ENCODE measurements at regions not wholly inside any gene's neighbourhood (a gene's known extent, or its start where the extent isn't known, plus 50 kb on each side); places are given as distances from the start of the nearest gene placed in this dataset.

DNA sequence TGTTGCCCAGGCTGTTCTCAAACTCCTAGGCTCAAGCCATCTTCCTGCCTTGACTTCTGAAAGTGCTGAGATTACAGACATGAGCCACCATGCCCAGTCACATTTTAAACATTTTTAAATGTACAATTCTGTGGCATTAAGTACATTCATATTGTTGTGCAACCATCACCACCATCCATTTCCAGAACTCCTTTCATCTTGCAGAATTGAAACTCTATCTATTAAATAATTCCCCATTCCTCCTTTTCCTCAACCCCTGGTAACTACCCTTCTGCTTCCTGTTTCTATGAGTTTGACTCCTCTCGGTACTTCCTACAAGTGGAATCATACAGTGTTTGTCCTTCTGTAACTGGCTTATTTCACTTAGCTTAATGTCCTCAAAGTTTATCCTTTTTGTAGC lies 103.8 kb upstream of the NAA20 start:
- H3K27ac ChIP-seq = no peak overlapping the region
- 74 to 83% (median 83%) methylated on average over 1 of the region's 1 CpG for WGBS, 4 donors

DNA sequence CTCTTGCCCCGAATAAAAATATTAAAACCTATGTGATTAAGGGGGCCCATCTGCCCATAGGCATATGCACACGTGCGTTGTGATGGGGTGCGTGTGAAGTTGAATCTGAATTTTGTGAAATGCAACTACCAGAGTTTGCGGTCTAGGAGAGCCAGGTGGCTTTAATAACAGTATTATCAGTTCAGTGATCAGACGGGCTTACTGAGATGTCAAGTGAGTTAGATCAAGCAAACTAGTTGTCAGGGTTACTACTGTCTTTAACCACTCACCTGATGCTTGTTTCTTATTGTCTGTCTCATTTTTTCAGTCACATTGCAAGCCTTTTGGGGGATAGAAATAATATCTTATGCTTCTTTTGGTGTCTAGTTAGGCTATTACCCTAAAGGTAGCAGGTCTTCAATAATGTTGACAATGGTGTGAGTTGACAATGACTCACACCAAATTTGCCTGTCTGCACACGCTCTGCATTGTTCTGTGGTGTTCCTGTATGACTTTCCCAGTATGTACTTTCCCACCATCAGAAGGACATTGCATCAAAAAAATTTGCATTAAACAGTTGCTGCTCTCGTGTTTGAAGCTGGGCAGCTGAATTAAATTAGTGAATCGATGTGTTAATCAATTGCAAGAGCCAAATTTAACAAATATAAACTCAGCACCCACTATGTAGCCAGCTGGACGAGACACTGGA lies 103.1 kb upstream of the NAA20 start:
- H3K9me3 ChIP-seq (replicated peaks in 1 of 3) = no peaks in the 10 kb centered on the region
- WGBS, 4 donors = 91 to 97% (median 92%) methylated on average over 10 of the region's 10 CpGs
- intact Hi-C loops (cut with DNase I) = no loop called here
- TF ChIP-seq, protein P1, sequence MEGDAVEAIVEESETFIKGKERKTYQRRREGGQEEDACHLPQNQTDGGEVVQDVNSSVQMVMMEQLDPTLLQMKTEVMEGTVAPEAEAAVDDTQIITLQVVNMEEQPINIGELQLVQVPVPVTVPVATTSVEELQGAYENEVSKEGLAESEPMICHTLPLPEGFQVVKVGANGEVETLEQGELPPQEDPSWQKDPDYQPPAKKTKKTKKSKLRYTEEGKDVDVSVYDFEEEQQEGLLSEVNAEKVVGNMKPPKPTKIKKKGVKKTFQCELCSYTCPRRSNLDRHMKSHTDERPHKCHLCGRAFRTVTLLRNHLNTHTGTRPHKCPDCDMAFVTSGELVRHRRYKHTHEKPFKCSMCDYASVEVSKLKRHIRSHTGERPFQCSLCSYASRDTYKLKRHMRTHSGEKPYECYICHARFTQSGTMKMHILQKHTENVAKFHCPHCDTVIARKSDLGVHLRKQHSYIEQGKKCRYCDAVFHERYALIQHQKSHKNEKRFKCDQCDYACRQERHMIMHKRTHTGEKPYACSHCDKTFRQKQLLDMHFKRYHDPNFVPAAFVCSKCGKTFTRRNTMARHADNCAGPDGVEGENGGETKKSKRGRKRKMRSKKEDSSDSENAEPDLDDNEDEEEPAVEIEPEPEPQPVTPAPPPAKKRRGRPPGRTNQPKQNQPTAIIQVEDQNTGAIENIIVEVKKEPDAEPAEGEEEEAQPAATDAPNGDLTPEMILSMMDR (IDR thresholded peaks at IDR 0.05) = no peak
- no peak for TF ChIP-seq POLR2A (IDR thresholded peaks at IDR 0.05)
- no peaks in the 10 kb centered on the region for H3K27me3 ChIP-seq
- no peaks in the 10 kb centered on the region for H3K36me3 ChIP-seq (replicated peaks in 1 of 2)
- peak overlapping the region in 1 of 5 donors; percentile 85 for H3K27ac ChIP-seq
- DNase-seq = no peak
- H3K4me1 ChIP-seq (replicated peaks in 1 of 2) = peaks cover 9 to 14% of the 10 kb centered on the region in 2 donors
- no peak overlapping the region for H3K4me3 ChIP-seq

More for the DNA sequence above, 103.8 kb upstream of the NAA20 start:
- DNase-seq = no peak
- Histone ChIP-seq H3K4me1 (replicated peaks in 1 of 2) (peaks cover 6 to 8% of the 10 kb centered on the region in 2 donors), H3K9me3 (replicated peaks in 1 of 3) (no peaks in the 10 kb centered on the region), H3K4me3 (no peak overlapping the region), H3K36me3 (replicated peaks in 1 of 2) (no peaks in the 10 kb centered on the region), H3K27me3 (no peaks in the 10 kb centered on the region)
- TF ChIP-seq, protein P1 (IDR thresholded peaks at IDR 0.05) = no peak
- no peak for TF ChIP-seq POLR2A (IDR thresholded peaks at IDR 0.05)
- intact Hi-C loops (cut with DNase I) = no loop called here

DNA sequence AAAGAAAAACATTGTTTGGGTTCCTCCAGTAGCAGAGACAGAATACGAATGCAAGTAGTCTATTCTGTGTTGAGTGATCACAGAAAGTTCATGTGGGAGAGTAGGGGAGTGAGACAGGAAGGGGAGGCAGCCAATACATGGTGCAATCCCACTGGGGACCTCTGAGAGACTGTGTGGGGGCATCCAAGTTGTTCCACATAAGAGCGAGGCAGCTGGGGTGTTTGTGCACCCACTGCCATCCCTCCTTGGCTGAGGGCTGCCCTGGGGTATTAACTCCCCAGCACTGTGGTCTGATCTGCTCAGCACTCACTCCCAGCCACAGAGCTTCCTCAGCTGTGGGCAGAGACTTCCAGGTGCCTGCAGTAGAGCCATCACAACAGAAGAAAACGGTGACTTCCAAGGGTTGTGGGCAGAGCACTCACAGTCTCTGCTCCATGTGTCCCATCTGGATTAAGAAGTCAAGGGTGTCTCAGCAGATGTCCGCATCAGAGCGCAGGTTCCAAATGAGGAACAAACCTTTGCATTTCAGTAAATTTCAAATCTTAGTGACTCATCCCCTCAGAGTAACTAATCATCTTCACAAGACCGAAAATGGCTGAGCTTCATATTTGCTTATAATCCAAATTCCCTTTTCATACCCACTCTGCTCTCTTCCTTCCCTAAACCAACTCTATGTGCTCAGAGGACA lies 101.9 kb upstream of the NAA20 start:
- Histone ChIP-seq H3K36me3 (replicated peaks in 1 of 2) (no peaks in the 10 kb centered on the region), H3K4me1 (replicated peaks in 1 of 2) (peaks cover 9 to 15% of the 10 kb centered on the region in 2 donors), H3K27ac (peak overlapping the region; percentile 3 to 85 (median 30)), H3K9me3 (replicated peaks in 1 of 3) (no peaks in the 10 kb centered on the region), H3K27me3 (no peaks in the 10 kb centered on the region), H3K4me3 (no peak overlapping the region)
- DNase-seq = peak in 1 of 7 donors; percentile 32
- intact Hi-C loops (cut with DNase I) = no loop called here
- 66 to 75% (median 71%) methylated on average over 5 to 6 of the region's 6 CpGs for WGBS, 4 donors
- TF ChIP-seq, protein P1 (IDR thresholded peaks at IDR 0.05) = no peak
- TF ChIP-seq POLR2A (IDR thresholded peaks at IDR 0.05) = no peak

DNA sequence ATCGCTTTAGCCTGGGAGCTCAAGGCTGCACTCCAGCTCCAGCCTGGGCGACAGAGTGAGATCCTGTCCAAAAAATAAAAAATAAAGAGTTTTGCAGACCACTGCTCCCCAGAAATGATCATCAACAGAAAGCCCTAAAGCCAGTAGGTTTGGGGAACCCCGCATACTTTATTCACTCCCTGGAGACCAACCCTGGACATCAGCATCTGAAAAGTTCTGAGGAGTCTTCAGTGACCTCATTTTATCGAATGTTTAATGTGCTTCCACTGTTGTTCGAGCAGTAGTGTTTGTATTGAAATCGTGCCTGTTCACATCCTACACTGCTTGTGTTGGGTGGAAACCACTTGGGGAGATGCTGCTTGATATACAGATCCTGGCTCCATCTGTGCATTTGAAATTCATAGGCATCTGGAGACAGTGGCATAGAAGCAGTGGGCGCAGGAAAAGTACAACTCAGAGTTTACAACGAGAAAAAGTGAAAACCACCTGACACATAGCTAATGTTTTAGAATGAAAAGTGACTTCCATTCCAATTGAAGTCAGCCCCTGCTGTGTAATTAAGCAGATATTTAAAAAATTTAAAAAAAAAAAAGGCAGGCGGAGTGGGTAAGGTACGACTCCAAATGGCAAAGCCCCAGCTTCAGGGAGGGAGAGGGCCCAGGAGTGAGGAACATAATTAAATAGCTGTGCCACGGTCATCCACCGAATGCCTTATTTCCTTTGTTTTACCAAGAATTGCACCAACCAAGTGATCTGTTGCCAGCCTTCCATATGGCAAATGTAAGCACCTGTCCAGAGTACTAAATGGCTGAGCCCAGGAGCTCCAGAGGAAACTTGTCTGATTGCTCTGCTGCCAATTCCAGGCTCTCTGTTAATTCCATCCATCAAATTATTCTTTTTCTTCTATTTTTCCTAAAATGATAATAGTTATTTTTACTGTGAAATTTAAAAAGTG lies 100.4 kb upstream of the NAA20 start:
- no peaks in the 10 kb centered on the region for H3K27me3 ChIP-seq
- no peak for DNase-seq
- 88 to 90% (median 89%) methylated on average over 12 of the region's 12 CpGs for WGBS, 4 donors
- intact Hi-C loops (cut with DNase I) = no loop called here
- no peaks in the 10 kb centered on the region for H3K9me3 ChIP-seq (replicated peaks in 1 of 3)
- H3K36me3 ChIP-seq (replicated peaks in 1 of 2) = no peaks in the 10 kb centered on the region
- TF ChIP-seq, protein P1 (IDR thresholded peaks at IDR 0.05) = no peak
- TF ChIP-seq POLR2A (IDR thresholded peaks at IDR 0.05) = no peak
- H3K27ac ChIP-seq = peak overlapping the region in 1 of 5 donors; percentile 85
- H3K4me3 ChIP-seq = no peak overlapping the region
- H3K4me1 ChIP-seq (replicated peaks in 1 of 2) = peaks cover 9 to 22% of the 10 kb centered on the region in 2 donors

Measured in adrenal gland (tissue), 9 donors.